LHCN-M2 (cell line): ENCODE measurements at regions not wholly inside any gene's neighbourhood (a gene's known extent, or its start where the extent isn't known, plus 50 kb on each side); places are given as distances from the start of the nearest gene placed in this dataset.

Experiments
- DNase-seq: peaks from one replicate; pipeline ENCODE4 v3.0.0-alpha.2; 2012; ENCODE audit warnings: low read depth

- DNase-seq, result no peak
Measured at GRCh38 chr9:103615994-103616393, 478.1 kb upstream of the SMC2 start.

- no peak for DNase-seq
Measured at GRCh38 chr9:103617046-103617445, 477.1 kb upstream of the SMC2 start.

- no peak for DNase-seq
Measured at GRCh38 chr9:103625161-103625804, 468.8 kb upstream of the SMC2 start.

- no peak for DNase-seq
Measured at GRCh38 chr9:103627731-103628130, 466.4 kb upstream of the SMC2 start.

GRCh38 chr9:103649086-103649485 is 445.0 kb upstream of the SMC2 start:
- no peak for DNase-seq

GRCh38 chr9:103658156-103658555 is 436.0 kb upstream of the SMC2 start:
- no peak for DNase-seq

- no peak for DNase-seq
Measured at GRCh38 chr9:103660830-103661229, 433.3 kb upstream of the SMC2 start.

- no peak for DNase-seq
Measured at GRCh38 chr9:103661663-103662062, 432.4 kb upstream of the SMC2 start.

GRCh38 chr9:103669296-103669695 is 424.8 kb upstream of the SMC2 start:
- no peak for DNase-seq

GRCh38 chr9:103674271-103674670 is 419.8 kb upstream of the SMC2 start:
- DNase-seq, result no peak

- no peak for DNase-seq
Measured at GRCh38 chr9:103680581-103680980, 413.5 kb upstream of the SMC2 start.

- DNase-seq, result no peak
Measured at GRCh38 chr9:103681435-103681834, 412.7 kb upstream of the SMC2 start.

GRCh38 chr9:103700195-103700962 is 393.7 kb upstream of the SMC2 start:
- no peak for DNase-seq

- no peak for DNase-seq
Measured at GRCh38 chr9:103702572-103702971, 391.5 kb upstream of the SMC2 start.

GRCh38 chr9:103707181-103707580 is 386.9 kb upstream of the SMC2 start:
- no peak for DNase-seq

- no peak for DNase-seq
Measured at GRCh38 chr9:103709366-103709765, 384.7 kb upstream of the SMC2 start.

GRCh38 chr9:103713631-103714030 is 380.5 kb upstream of the SMC2 start:
- DNase-seq, result no peak

- DNase-seq, result no peak
Measured at GRCh38 chr9:103714992-103715391, 379.1 kb upstream of the SMC2 start.

- no peak for DNase-seq
Measured at GRCh38 chr9:103721056-103721455, 373.1 kb upstream of the SMC2 start.

- DNase-seq, result no peak
Measured at GRCh38 chr9:103730866-103731265, 363.2 kb upstream of the SMC2 start.

- DNase-seq, result no peak
Measured at GRCh38 chr9:103731541-103731940, 362.6 kb upstream of the SMC2 start.

- no peak for DNase-seq
Measured at GRCh38 chr9:103734471-103734870, 359.6 kb upstream of the SMC2 start.

GRCh38 chr9:103755441-103755840 is 338.7 kb upstream of the SMC2 start:
- DNase-seq, result no peak
